Activated CD8-positive, alpha-beta T cell treated with anti-CD3 and anti-CD28 coated beads for 36 hours (primary cell): ENCODE measurements at regions not wholly inside any gene's neighbourhood (a gene's known extent, or its start where the extent isn't known, plus 50 kb on each side); places are given as distances from the start of the nearest gene placed in this dataset.
A peak's percentile ranks its signal among the peaks of the same experiment; 100 is the strongest.

Experiments
- ATAC-seq: fragments of 200-7000 bp; cut with Tn5 transposase; one replicate; pipeline ENCODE4 v1.10.0; 2021; ENCODE audit warnings: mild to moderate bottlenecking, moderate library complexity
- CTCF ChIA-PET: fragments of 350-600 bp; sonication (Branson Sonifier 250); formaldehyde crosslinking; loops from one replicate; lab custom pipeline; 2021; ENCODE audit warnings: antibody characterized with exemption; lab: Charles Lee
- POLR2A ChIA-PET: fragments of 350-600 bp; sonication (Branson Sonifier 250); formaldehyde crosslinking; loops from one replicate; lab custom pipeline; 2021; ENCODE audit warnings: antibody characterized with exemption; lab: Charles Lee
- DNase-seq: peaks from one replicate; pipeline ENCODE4 v3.0.0-alpha.2; 2020
- H3K27ac Mint-ChIP-seq: one replicate; pipeline ENCODE4 v1.8.0; 2021; ENCODE audit warnings: mild to moderate bottlenecking, mixed read lengths
- H3K27me3 Mint-ChIP-seq: one replicate; pipeline ENCODE4 v1.8.0; 2021; ENCODE audit warnings: mixed read lengths
- H3K36me3 Mint-ChIP-seq: one replicate; pipeline ENCODE4 v1.8.0; 2021; ENCODE audit warnings: low read depth, mixed read lengths
- H3K4me1 Mint-ChIP-seq: one replicate; pipeline ENCODE4 v1.8.0; 2021; ENCODE audit warnings: low read depth, mixed read lengths
- H3K4me3 Mint-ChIP-seq: one replicate; pipeline ENCODE4 v1.8.0; 2021; ENCODE audit warnings: mild to moderate bottlenecking, moderate library complexity, mixed read lengths
- H3K9me3 Mint-ChIP-seq: one replicate; pipeline ENCODE4 v1.8.0; 2021; ENCODE audit warnings: mixed read lengths
- intact Hi-C: fragments of 100-400 bp; cut with micrococcal nuclease; formaldehyde crosslinking; loops from one replicate; pipeline ENCODE4 v1.10.0; 2022
- TF ChIP-seq, protein P1 (sequence below): fragments of 200-600 bp; IDR thresholded peaks from one replicate; pipeline ENCODE4 v1.8.0; 2022; ENCODE audit warnings: antibody characterized with exemption, mild to moderate bottlenecking

GRCh38 chr4:71261633-71262121 lies 77.1 kb upstream of the SLC4A4 start:
- TF ChIP-seq, protein P1, sequence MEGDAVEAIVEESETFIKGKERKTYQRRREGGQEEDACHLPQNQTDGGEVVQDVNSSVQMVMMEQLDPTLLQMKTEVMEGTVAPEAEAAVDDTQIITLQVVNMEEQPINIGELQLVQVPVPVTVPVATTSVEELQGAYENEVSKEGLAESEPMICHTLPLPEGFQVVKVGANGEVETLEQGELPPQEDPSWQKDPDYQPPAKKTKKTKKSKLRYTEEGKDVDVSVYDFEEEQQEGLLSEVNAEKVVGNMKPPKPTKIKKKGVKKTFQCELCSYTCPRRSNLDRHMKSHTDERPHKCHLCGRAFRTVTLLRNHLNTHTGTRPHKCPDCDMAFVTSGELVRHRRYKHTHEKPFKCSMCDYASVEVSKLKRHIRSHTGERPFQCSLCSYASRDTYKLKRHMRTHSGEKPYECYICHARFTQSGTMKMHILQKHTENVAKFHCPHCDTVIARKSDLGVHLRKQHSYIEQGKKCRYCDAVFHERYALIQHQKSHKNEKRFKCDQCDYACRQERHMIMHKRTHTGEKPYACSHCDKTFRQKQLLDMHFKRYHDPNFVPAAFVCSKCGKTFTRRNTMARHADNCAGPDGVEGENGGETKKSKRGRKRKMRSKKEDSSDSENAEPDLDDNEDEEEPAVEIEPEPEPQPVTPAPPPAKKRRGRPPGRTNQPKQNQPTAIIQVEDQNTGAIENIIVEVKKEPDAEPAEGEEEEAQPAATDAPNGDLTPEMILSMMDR = no peak

DNA sequence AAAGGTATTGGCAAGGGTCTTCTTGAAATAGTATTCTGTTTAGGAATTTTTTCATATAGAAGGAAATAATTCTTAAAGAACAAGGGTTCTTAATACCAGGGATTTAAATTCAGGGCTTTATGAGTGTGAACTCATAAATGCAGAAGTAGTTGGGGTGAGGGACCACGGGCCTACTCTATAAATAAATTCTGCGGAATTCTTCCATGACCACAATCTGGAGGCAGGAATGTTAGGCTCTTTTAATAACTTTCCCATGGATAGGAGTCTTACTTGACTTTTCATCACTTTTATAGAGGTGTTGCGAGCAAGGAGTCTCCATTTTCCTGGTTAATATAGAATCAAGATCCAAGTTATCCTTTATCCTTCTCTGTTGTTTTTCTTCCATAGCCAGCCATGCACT lies 76.7 kb upstream of the SLC4A4 start:
- no peak overlapping the region for H3K4me3 Mint-ChIP-seq
- H3K9me3 Mint-ChIP-seq = no peaks in the 10 kb centered on the region
- H3K27me3 Mint-ChIP-seq = no peaks in the 10 kb centered on the region
- TF ChIP-seq, protein P1 = no peak
- no peak overlapping the region for H3K27ac Mint-ChIP-seq
- ATAC-seq = no peak
- CTCF ChIA-PET = no interaction called here
- POLR2A ChIA-PET = no interaction called here
- intact Hi-C loops = no loop called here
- peaks cover 12% of the 10 kb centered on the region for H3K4me1 Mint-ChIP-seq
- H3K36me3 Mint-ChIP-seq = no peaks in the 10 kb centered on the region
- no peak for DNase-seq

More at GRCh38 chr4:71261633-71262121, 77.1 kb upstream of the SLC4A4 start:
- no peaks in the 10 kb centered on the region for H3K36me3 Mint-ChIP-seq
- intact Hi-C loops = no loop called here
- H3K4me3 Mint-ChIP-seq = no peak overlapping the region
- H3K9me3 Mint-ChIP-seq = no peaks in the 10 kb centered on the region
- peaks cover 12% of the 10 kb centered on the region for H3K4me1 Mint-ChIP-seq
- no peaks in the 10 kb centered on the region for H3K27me3 Mint-ChIP-seq
- POLR2A ChIA-PET = interaction anchor here (0.7 kb wide), 1 partner anchor 464 kb away, joined by 3 read pairs; no protein-coding TSS in a partner anchor
- CTCF ChIA-PET = no interaction called here
- H3K27ac Mint-ChIP-seq = no peak overlapping the region
- ATAC-seq (peak; percentile 67), DNase-seq (peak; percentile 34)

- CTCF ChIA-PET = interaction anchor here (0.8 to 1.7 kb wide), 2 partner anchors 12 to 17 kb away, joined by 3 to 6 read pairs; no protein-coding TSS in a partner anchor
- H3K27ac Mint-ChIP-seq = peak overlapping the region; percentile 20
Observed at GRCh38 chr4:71266090-71266794, 72.6 kb upstream of the SLC4A4 start.

DNA sequence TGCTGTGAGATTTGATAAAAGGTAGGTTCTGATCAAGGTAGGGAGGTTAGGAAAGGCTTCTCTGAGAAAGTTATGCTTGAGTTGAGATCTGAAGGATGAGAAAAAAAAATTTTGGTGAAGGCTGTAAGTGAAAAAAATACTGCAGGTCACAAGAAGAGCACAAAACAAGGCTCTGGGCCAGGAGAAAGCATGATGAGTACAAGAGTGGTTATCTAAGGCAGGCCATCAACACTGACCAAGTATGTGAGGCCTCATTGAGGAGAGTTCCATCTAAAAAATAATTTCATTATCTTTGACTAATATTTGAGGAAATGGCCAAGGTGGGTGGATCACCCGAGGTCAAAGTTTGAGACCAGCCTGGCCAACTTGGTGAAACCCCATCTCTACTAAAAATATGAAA lies 71.6 kb upstream of the SLC4A4 start:
- TF ChIP-seq, protein P1 = no peak
- no peak for DNase-seq
- no peak overlapping the region for H3K27ac Mint-ChIP-seq
- H3K4me1 Mint-ChIP-seq = peaks cover 4% of the 10 kb centered on the region
- H3K9me3 Mint-ChIP-seq = no peaks in the 10 kb centered on the region
- no peaks in the 10 kb centered on the region for H3K27me3 Mint-ChIP-seq
- no peak for ATAC-seq
- H3K4me3 Mint-ChIP-seq = no peak overlapping the region
- H3K36me3 Mint-ChIP-seq = no peaks in the 10 kb centered on the region
- ChIA-PET CTCF (no interaction called here), POLR2A (no interaction called here)
- intact Hi-C loops = no loop called here

More at GRCh38 chr4:71266090-71266794, 72.6 kb upstream of the SLC4A4 start:
- ATAC-seq (no peak), DNase-seq (no peak)
- TF ChIP-seq, protein P1 = no peak
- H3K4me3 Mint-ChIP-seq = no peak overlapping the region
- POLR2A ChIA-PET = no interaction called here
- H3K9me3 Mint-ChIP-seq = no peaks in the 10 kb centered on the region
- H3K4me1 Mint-ChIP-seq = peaks cover 11% of the 10 kb centered on the region
- no peaks in the 10 kb centered on the region for H3K27me3 Mint-ChIP-seq
- intact Hi-C loops = no loop called here
- no peaks in the 10 kb centered on the region for H3K36me3 Mint-ChIP-seq

DNA sequence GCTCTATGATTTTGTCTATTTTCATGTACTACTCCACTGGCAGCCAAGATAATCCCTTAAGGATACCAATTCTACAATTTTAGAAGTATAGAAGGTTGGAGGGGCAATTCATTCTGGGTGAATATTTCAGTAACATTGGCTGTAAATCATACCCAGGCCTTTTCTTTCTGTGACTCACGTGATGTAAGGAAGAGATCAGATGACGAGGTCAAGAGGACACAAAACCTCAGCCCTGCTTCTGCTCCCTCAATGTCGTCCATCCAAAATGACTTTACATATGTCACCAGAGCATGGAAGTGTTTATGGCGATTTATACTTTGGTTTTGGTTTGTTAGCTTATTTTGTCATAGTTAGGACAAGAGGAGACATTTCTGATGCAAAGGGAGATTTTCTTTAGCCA lies 70.7 kb upstream of the SLC4A4 start:
- DNase-seq (no peak), ATAC-seq (no peak)
- POLR2A ChIA-PET = no interaction called here
- TF ChIP-seq, protein P1 = no peak
- Mint-ChIP-seq H3K27me3 (no peaks in the 10 kb centered on the region), H3K27ac (no peak overlapping the region), H3K4me1 (peaks cover 2% of the 10 kb centered on the region), H3K9me3 (no peaks in the 10 kb centered on the region), H3K4me3 (no peak overlapping the region), H3K36me3 (no peaks in the 10 kb centered on the region)
- CTCF ChIA-PET = interaction anchor here (1.4 kb wide), 1 partner anchor 32 kb away, joined by 3 read pairs; no protein-coding TSS in a partner anchor
- intact Hi-C loops = no loop called here
